ENCODE measurements at regions not wholly inside any gene's neighbourhood (a gene's known extent, or its start where the extent isn't known, plus 50 kb on each side); places are given as distances from the start of the nearest gene placed in this dataset.

- Histone ChIP-seq H3K36me3 (ENCODE audit: control insufficient read depth, insufficient read depth, low read length) (no peaks in the 10 kb centered on the region), H3K4me2 (ENCODE audit: low read length) (no peak overlapping the region), H3K27me3 (ENCODE audit: control insufficient read depth, insufficient read depth, low read length) (no peaks in the 10 kb centered on the region), H3K27ac (no peak overlapping the region), H3K9me3 (ENCODE audit: control insufficient read depth, low read length) (no peaks in the 10 kb centered on the region), H3K9ac (no peak overlapping the region), H3K4me3 (ENCODE audit: low read depth, low read length) (no peak overlapping the region), H2AFZ (no peak overlapping the region), H3K79me2 (no peaks in the 10 kb centered on the region), H3K4me1 (no peaks in the 10 kb centered on the region)
- TF ChIP-seq CTCF (IDR thresholded peaks at IDR 0.05), result no peak
These were observed 143.5 kb upstream of the UBL3 start for GRCh38 chr13:29993716-29994488.

GRCh38 chr13:29993196-29993595, 142.8 kb upstream of the UBL3 start:
- no peak overlapping the region for H3K9ac ChIP-seq
- H3K9me3 ChIP-seq (ENCODE audit: control insufficient read depth, low read length), result no peaks in the 10 kb centered on the region
- H3K27me3 ChIP-seq (ENCODE audit: control insufficient read depth, insufficient read depth, low read length), result no peaks in the 10 kb centered on the region
- no peak overlapping the region for H2AFZ ChIP-seq
- H3K27ac ChIP-seq, result no peak overlapping the region
- H3K4me3 ChIP-seq (ENCODE audit: low read depth, low read length), result no peak overlapping the region
- H3K79me2 ChIP-seq, result no peaks in the 10 kb centered on the region
- H3K4me1 ChIP-seq, result no peaks in the 10 kb centered on the region
- no peak overlapping the region for H3K4me2 ChIP-seq (ENCODE audit: low read length)
- no peak for TF ChIP-seq CTCF (IDR thresholded peaks at IDR 0.05)
- H3K36me3 ChIP-seq (ENCODE audit: control insufficient read depth, insufficient read depth, low read length), result no peaks in the 10 kb centered on the region

- TF ChIP-seq CTCF (IDR thresholded peaks at IDR 0.05), result no peak
- Histone ChIP-seq H3K9me3 (ENCODE audit: control insufficient read depth, low read length) (no peaks in the 10 kb centered on the region), H3K27ac (no peak overlapping the region), H3K4me2 (ENCODE audit: low read length) (no peak overlapping the region), H3K79me2 (no peaks in the 10 kb centered on the region), H3K4me3 (ENCODE audit: low read depth, low read length) (no peak overlapping the region), H3K27me3 (ENCODE audit: control insufficient read depth, insufficient read depth, low read length) (no peaks in the 10 kb centered on the region), H3K4me1 (no peaks in the 10 kb centered on the region), H3K9ac (no peak overlapping the region), H2AFZ (no peak overlapping the region), H3K36me3 (ENCODE audit: control insufficient read depth, insufficient read depth, low read length) (no peaks in the 10 kb centered on the region)
These were observed 140.9 kb upstream of the UBL3 start for GRCh38 chr13:29991343-29991742.

- Histone ChIP-seq H3K9me3 (ENCODE audit: control insufficient read depth, low read length) (no peaks in the 10 kb centered on the region), H3K27ac (no peak overlapping the region), H3K4me3 (ENCODE audit: low read depth, low read length) (no peak overlapping the region), H3K27me3 (ENCODE audit: control insufficient read depth, insufficient read depth, low read length) (no peaks in the 10 kb centered on the region), H2AFZ (no peak overlapping the region), H3K4me2 (ENCODE audit: low read length) (no peak overlapping the region), H3K4me1 (no peaks in the 10 kb centered on the region), H3K36me3 (ENCODE audit: control insufficient read depth, insufficient read depth, low read length) (no peaks in the 10 kb centered on the region), H3K79me2 (no peaks in the 10 kb centered on the region), H3K9ac (no peak overlapping the region)
- TF ChIP-seq CTCF (IDR thresholded peaks at IDR 0.05), result no peak
These were observed 136.9 kb upstream of the UBL3 start for GRCh38 chr13:29987340-29987739.

- H3K27me3 ChIP-seq (ENCODE audit: control insufficient read depth, insufficient read depth, low read length), result no peaks in the 10 kb centered on the region
- no peak overlapping the region for H3K4me3 ChIP-seq (ENCODE audit: low read depth, low read length)
- H3K27ac ChIP-seq, result no peak overlapping the region
- H3K36me3 ChIP-seq (ENCODE audit: control insufficient read depth, insufficient read depth, low read length), result no peaks in the 10 kb centered on the region
- no peaks in the 10 kb centered on the region for H3K9me3 ChIP-seq (ENCODE audit: control insufficient read depth, low read length)
- no peaks in the 10 kb centered on the region for H3K4me1 ChIP-seq
- TF ChIP-seq CTCF (IDR thresholded peaks at IDR 0.05), result no peak
- H3K9ac ChIP-seq, result no peak overlapping the region
- H3K79me2 ChIP-seq, result no peaks in the 10 kb centered on the region
- H2AFZ ChIP-seq, result no peak overlapping the region
- H3K4me2 ChIP-seq (ENCODE audit: low read length), result no peak overlapping the region
These were observed 129.9 kb upstream of the UBL3 start for GRCh38 chr13:29980339-29980738.

Measured in parathyroid adenoma (tissue), 2 donors.